H9 (cell line): ENCODE measurements at regions not wholly inside any gene's neighbourhood (a gene's known extent, or its start where the extent isn't known, plus 50 kb on each side); places are given as distances from the start of the nearest gene placed in this dataset.
"Not testable (repeated sequence)": the region's sequence is repeated elsewhere in the genome, so short reads cannot be mapped to it uniquely, and the experiment has no call there.

ENCODE experiments used
- DNase-seq: peaks from one replicate; pipeline ENCODE4 v3.0.0-alpha.2; 2017
- H2AFZ ChIP-seq: one replicate; pipeline ENCODE4 v1.6.1; 2013; ENCODE audit warnings: mild to moderate bottlenecking, low read length, control low read depth, moderate library complexity
- H2AK5ac ChIP-seq: 2 replicates; pipeline ENCODE4 v1.6.1; 2013; ENCODE audit warnings: low read length, control low read depth, mixed read lengths; ENCODE audit not compliant: insufficient read length
- H2BK120ac ChIP-seq: one replicate; pipeline ENCODE4 v1.6.1; 2013; ENCODE audit warnings: low read depth, mild to moderate bottlenecking, low read length, control low read depth, inconsistent platforms; ENCODE audit not compliant: poor library complexity, severe bottlenecking
- H2BK12ac ChIP-seq: 2 replicates; pipeline ENCODE4 v1.6.1; 2013; ENCODE audit warnings: low read length, control low read depth, mixed read lengths, low read depth; ENCODE audit not compliant: insufficient read length
- H2BK15ac ChIP-seq: 2 replicates; pipeline ENCODE4 v1.6.1; 2013; ENCODE audit warnings: low read depth, low read length, control low read depth
- H2BK20ac ChIP-seq: one replicate; pipeline ENCODE4 v1.6.1; 2013; ENCODE audit warnings: low read depth, mild to moderate bottlenecking, low read length, control low read depth, inconsistent platforms; ENCODE audit not compliant: poor library complexity, severe bottlenecking
- H2BK5ac ChIP-seq: 2 replicates; pipeline ENCODE4 v1.6.1; 2013; ENCODE audit warnings: low read length, control low read depth, mixed read lengths; ENCODE audit not compliant: insufficient read length
- H3K14ac ChIP-seq: 2 replicates; pipeline ENCODE4 v1.6.1; 2013; ENCODE audit warnings: low read length, control low read depth; ENCODE audit not compliant: insufficient read depth
- H3K18ac ChIP-seq: 2 replicates; pipeline ENCODE4 v1.6.1; 2013; ENCODE audit warnings: low read depth, mild to moderate bottlenecking, mixed read lengths, low read length, control low read depth; ENCODE audit not compliant: insufficient read length
- H3K23ac ChIP-seq: 2 replicates; pipeline ENCODE4 v1.6.1; 2013; ENCODE audit warnings: low read length, control low read depth, mixed read lengths, low read depth; ENCODE audit not compliant: insufficient read length
- H3K23me2 ChIP-seq: 2 replicates; pipeline ENCODE4 v1.6.1; 2013; ENCODE audit warnings: low read depth, mild to moderate bottlenecking, mixed read lengths, low read length, control low read depth; ENCODE audit not compliant: insufficient read length, poor library complexity, severe bottlenecking
- H3K27ac ChIP-seq: 2 replicates; pipeline ENCODE4 v1.5.1; 2013; ENCODE audit warnings: low read length, control low read depth, mixed read lengths, low read depth; ENCODE audit not compliant: insufficient read length
- H3K27me3 ChIP-seq: 2 replicates; pipeline ENCODE4 v1.6.1; 2013; ENCODE audit warnings: low read length, control low read depth, inconsistent platforms; ENCODE audit not compliant: insufficient read depth
- H3K4ac ChIP-seq: 2 replicates; pipeline ENCODE4 v1.6.1; 2013; ENCODE audit warnings: low read depth, mild to moderate bottlenecking, control low read depth, inconsistent platforms, low read length, moderate library complexity
- H3K4me1 ChIP-seq: 2 replicates; pipeline ENCODE4 v1.6.1; 2013; ENCODE audit warnings: low read length, control low read depth, inconsistent platforms; ENCODE audit not compliant: insufficient read depth
- H3K4me2 ChIP-seq: 2 replicates; pipeline ENCODE4 v1.6.1; 2013; ENCODE audit warnings: low read length, control low read depth, mixed read lengths; ENCODE audit not compliant: insufficient read length, insufficient read depth
- H3K56ac ChIP-seq: 2 replicates; pipeline ENCODE4 v1.6.1; 2013; ENCODE audit warnings: low read depth, mild to moderate bottlenecking, mixed read lengths, low read length, control low read depth; ENCODE audit not compliant: insufficient read length
- H3K79me1 ChIP-seq: 2 replicates; pipeline ENCODE4 v1.6.1; 2013; ENCODE audit warnings: low read depth, mild to moderate bottlenecking, moderate library complexity, low read length, control low read depth, inconsistent platforms; ENCODE audit not compliant: insufficient read depth, poor library complexity, severe bottlenecking
- H3K79me2 ChIP-seq: 2 replicates; pipeline ENCODE4 v1.6.1; 2013; ENCODE audit warnings: low read length, control low read depth, inconsistent platforms; ENCODE audit not compliant: insufficient read depth
- H3K9ac ChIP-seq: 2 replicates; pipeline ENCODE4 v1.6.1; 2013; ENCODE audit warnings: low read length, control low read depth, mixed read lengths; ENCODE audit not compliant: insufficient read length; ENCODE audit errors: extremely low read depth
- H3K9me3 ChIP-seq: one replicate; pipeline ENCODE4 v1.6.1; 2013; ENCODE audit warnings: low read depth, low read length, inconsistent platforms; ENCODE audit not compliant: control insufficient read depth
- H3T11ph ChIP-seq: one replicate; pipeline ENCODE4 v1.6.1; 2013; ENCODE audit warnings: mild to moderate bottlenecking, low read length, control low read depth, inconsistent platforms
- H4K20me1 ChIP-seq: one replicate; pipeline ENCODE4 v1.6.1; 2013; ENCODE audit not compliant: control insufficient read depth, insufficient read length, insufficient read depth
- H4K5ac ChIP-seq: 2 replicates; pipeline ENCODE4 v1.6.1; 2013; ENCODE audit warnings: low read depth, mild to moderate bottlenecking, mixed read lengths, low read length, control low read depth; ENCODE audit not compliant: insufficient read length
- H4K8ac ChIP-seq: replicated peaks from 2 replicates; pipeline ENCODE4 v1.6.1; 2013; ENCODE audit warnings: low read length, control low read depth, mixed read lengths, low read depth; ENCODE audit not compliant: insufficient read length
- H4K91ac ChIP-seq: 2 replicates; pipeline ENCODE4 v1.6.1; 2013; ENCODE audit warnings: low read depth, mild to moderate bottlenecking, moderate library complexity, mixed read lengths, low read length, control low read depth; ENCODE audit not compliant: insufficient read length
- H3K27ac Mint-ChIP-seq, 3 experiments: 2 replicates in 2 of 3; 3 replicates in 1 of 3; pipeline ENCODE4 v1.8.0; 2020 to 2021; ENCODE audit warnings: mixed read lengths in 3 of 3, mild to moderate bottlenecking in 1 of 3, moderate library complexity in 1 of 3
- H3K27me3 Mint-ChIP-seq: 2 replicates; pipeline ENCODE4 v1.8.0; 2021; ENCODE audit warnings: low read depth, mild to moderate bottlenecking, moderate library complexity, mixed read lengths
- H3K36me3 Mint-ChIP-seq, 3 experiments: 2 replicates in 2 of 3; 3 replicates in 1 of 3; pipeline ENCODE4 v1.8.0; 2020 to 2021; ENCODE audit warnings: low read depth in 3 of 3, mixed read lengths in 3 of 3; ENCODE audit not compliant: insufficient read depth in 1 of 3
- H3K4me1 Mint-ChIP-seq, 2 experiments: 2 replicates each; pipeline ENCODE4 v1.8.0; 2020; ENCODE audit warnings: mixed read lengths in 2 of 2
- H3K4me3 Mint-ChIP-seq, 2 experiments: 2 replicates in 1 of 2; 3 replicates in 1 of 2; pipeline ENCODE4 v1.8.0; 2020 to 2021; ENCODE audit warnings: mild to moderate bottlenecking in 2 of 2, mixed read lengths in 2 of 2, moderate library complexity in 1 of 2
- H3K9me3 Mint-ChIP-seq, 2 experiments: 2 replicates in 1 of 2; 3 replicates in 1 of 2; pipeline ENCODE4 v1.8.0; 2020; ENCODE audit warnings: mild to moderate bottlenecking in 2 of 2, mixed read lengths in 2 of 2, moderate library complexity in 1 of 2
- WGBS: extraction: QIAGEN DNeasy Blood & Tissue Kit; methylation state at CpG from one replicate; pipeline ENCODE4 v1.1.7; 2013; ENCODE audit warnings: missing lambda C conversion rate, low lambda C conversion rate, mixed read lengths; ENCODE audit not compliant: insufficient read length; ENCODE audit errors: extremely low coverage; 5-methylcytosine and 5-hydroxymethylcytosine counted together

GRCh38 chr4:4004036-4004435, 222.7 kb downstream of the OTOP1 start:
- H3K9me3 Mint-ChIP-seq, H3K4ac ChIP-seq, H3T11ph ChIP-seq, H2AK5ac ChIP-seq, H3K9me3 ChIP-seq, H4K8ac ChIP-seq, H3K14ac ChIP-seq, H3K4me1 ChIP-seq, H2BK20ac ChIP-seq, H3K27ac ChIP-seq, H3K36me3 Mint-ChIP-seq, H3K18ac ChIP-seq, H2BK120ac ChIP-seq, H3K27me3 ChIP-seq, H3K23ac ChIP-seq, H4K20me1 ChIP-seq, H3K4me2 ChIP-seq, H3K79me2 ChIP-seq, H3K4me3 Mint-ChIP-seq, H2AFZ ChIP-seq, H2BK15ac ChIP-seq, H4K91ac ChIP-seq, H2BK12ac ChIP-seq, H3K79me1 ChIP-seq, H3K56ac ChIP-seq, H2BK5ac ChIP-seq, H3K27ac Mint-ChIP-seq, H3K23me2 ChIP-seq, DNase-seq, H4K5ac ChIP-seq, H3K9ac ChIP-seq: not testable (repeated sequence)
- no CpG with 5 or more reads among the region's 5 CpGs for WGBS
- Mint-ChIP-seq H3K4me1 (peaks cover 11 to 21% of the 10 kb centered on the region in 2 experiments), H3K27me3 (peaks cover 34% of the 10 kb centered on the region)

- not testable (repeated sequence) for H4K91ac ChIP-seq, H4K5ac ChIP-seq, H3K4me3 Mint-ChIP-seq, H3K23ac ChIP-seq, H3K14ac ChIP-seq, H3K23me2 ChIP-seq, DNase-seq, H3T11ph ChIP-seq, H2AFZ ChIP-seq, H4K8ac ChIP-seq, H3K9me3 ChIP-seq, H4K20me1 ChIP-seq, H3K36me3 Mint-ChIP-seq, H3K79me2 ChIP-seq, H3K18ac ChIP-seq, H3K79me1 ChIP-seq, H2BK12ac ChIP-seq, H3K9ac ChIP-seq, H3K27ac ChIP-seq, H2BK120ac ChIP-seq, H3K56ac ChIP-seq, H3K27me3 ChIP-seq, H3K9me3 Mint-ChIP-seq, H3K4ac ChIP-seq, H3K4me2 ChIP-seq, H2BK5ac ChIP-seq, H2BK20ac ChIP-seq, H2AK5ac ChIP-seq, H2BK15ac ChIP-seq, H3K4me1 ChIP-seq, H3K27ac Mint-ChIP-seq
- WGBS = no CpG with 5 or more reads among the region's 10 CpGs
- H3K27me3 Mint-ChIP-seq = peaks cover 37% of the 10 kb centered on the region
- peaks cover 11 to 21% of the 10 kb centered on the region in 2 experiments for H3K4me1 Mint-ChIP-seq
Observed at GRCh38 chr4:4004702-4005101, 222.0 kb downstream of the OTOP1 start.
